ENCODE measurements at regions not wholly inside any gene's neighbourhood (a gene's known extent, or its start where the extent isn't known, plus 50 kb on each side); places are given as distances from the start of the nearest gene placed in this dataset.

- TF ChIP-seq POLR2A (IDR thresholded peaks at IDR 0.05) = no peak
- TF ChIP-seq, protein P1, sequence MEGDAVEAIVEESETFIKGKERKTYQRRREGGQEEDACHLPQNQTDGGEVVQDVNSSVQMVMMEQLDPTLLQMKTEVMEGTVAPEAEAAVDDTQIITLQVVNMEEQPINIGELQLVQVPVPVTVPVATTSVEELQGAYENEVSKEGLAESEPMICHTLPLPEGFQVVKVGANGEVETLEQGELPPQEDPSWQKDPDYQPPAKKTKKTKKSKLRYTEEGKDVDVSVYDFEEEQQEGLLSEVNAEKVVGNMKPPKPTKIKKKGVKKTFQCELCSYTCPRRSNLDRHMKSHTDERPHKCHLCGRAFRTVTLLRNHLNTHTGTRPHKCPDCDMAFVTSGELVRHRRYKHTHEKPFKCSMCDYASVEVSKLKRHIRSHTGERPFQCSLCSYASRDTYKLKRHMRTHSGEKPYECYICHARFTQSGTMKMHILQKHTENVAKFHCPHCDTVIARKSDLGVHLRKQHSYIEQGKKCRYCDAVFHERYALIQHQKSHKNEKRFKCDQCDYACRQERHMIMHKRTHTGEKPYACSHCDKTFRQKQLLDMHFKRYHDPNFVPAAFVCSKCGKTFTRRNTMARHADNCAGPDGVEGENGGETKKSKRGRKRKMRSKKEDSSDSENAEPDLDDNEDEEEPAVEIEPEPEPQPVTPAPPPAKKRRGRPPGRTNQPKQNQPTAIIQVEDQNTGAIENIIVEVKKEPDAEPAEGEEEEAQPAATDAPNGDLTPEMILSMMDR (IDR thresholded peaks at IDR 0.05) = no peak
Observed at GRCh38 chr2:221145396-221145795, 426.7 kb downstream of the EPHA4 start.
